Fibroblast of upper back skin (primary cell): ENCODE measurements at regions not wholly inside any gene's neighbourhood (a gene's known extent, or its start where the extent isn't known, plus 50 kb on each side); places are given as distances from the start of the nearest gene placed in this dataset.
A peak's percentile ranks its signal among the peaks of the same experiment; 100 is the strongest.
"Not testable (repeated sequence)": the region's sequence is repeated elsewhere in the genome, so short reads cannot be mapped to it uniquely, and the experiment has no call there.

Source experiments
- DNase-seq: peaks from one replicate; pipeline ENCODE4 v3.0.0-alpha.2; 2013

DNA sequence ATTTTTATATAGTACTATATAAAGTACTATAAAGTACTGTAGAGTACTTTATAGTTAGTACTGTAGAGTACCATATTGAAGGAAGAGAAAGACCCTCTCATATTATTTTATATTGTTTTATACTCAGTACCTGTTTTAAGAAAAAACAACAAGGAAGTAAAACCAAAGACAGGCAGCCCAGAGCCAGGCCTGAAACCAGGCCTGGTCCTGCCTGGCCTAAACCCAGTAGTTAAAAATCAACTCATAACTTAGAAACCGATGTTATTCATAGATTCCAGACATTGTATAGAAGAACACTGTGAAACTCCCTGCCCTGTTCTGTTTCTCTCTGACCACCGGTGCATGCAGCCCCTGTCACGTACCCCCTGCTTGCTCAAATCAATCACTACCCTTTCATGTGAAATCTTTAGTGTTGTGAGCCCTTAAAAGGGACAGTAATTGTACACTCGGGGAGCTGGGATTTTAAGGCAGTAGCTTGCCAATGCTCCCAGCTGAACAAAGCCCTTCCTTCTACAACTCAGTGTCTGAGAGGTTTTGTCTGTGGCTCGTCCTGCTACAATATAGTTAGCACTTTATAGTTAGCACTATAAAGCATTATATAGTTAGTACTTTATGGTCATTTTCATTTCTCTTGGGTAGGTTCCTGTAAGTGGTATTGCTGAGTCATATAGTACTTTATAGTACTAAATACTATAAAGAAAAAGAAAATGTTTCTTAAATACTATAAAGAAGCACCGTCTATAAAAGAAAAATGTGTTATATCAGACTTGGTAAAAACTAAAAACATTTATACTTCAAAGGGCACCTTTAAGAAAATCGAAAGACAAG, 940.6 kb upstream of the ACO1 start:
- not testable (repeated sequence) for DNase-seq

DNA sequence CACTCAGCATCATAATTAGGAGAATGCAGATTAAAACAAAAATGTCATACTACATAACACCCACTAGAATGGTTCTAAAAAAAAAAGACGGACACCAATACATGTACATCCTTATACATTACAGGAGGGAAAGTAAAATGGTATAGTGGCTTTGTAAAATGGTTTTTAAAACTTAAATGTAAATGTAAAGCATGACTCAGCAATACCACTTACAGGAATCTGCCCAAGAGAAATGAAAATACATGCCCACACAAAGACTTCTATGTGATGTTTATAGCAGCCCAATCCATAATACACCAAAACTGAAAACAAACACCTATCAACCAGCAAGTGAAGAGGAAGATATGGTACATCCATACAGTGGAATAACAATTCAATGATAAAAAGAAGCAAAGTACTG, 939.1 kb upstream of the ACO1 start:
- no peak for DNase-seq

DNA sequence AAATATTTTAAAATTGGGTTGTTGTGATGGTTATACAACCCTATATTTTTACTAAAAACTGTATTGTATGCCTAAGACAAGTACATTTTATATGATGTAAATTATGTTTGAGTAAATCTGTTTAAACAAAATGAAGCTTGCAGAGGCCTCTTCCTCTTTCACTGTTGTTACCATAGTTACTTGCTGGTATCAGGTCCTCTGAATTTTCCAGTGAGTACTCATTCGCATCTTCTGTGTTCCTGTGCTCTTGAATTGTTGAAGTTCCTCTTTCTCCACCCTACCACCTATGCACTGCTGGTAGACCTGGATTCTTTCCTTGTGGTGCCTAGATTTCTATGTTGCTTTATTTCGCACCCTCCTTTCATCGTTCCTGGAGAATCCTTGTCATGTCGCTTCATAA, 938.5 kb upstream of the ACO1 start:
- DNase-seq = no peak

DNA sequence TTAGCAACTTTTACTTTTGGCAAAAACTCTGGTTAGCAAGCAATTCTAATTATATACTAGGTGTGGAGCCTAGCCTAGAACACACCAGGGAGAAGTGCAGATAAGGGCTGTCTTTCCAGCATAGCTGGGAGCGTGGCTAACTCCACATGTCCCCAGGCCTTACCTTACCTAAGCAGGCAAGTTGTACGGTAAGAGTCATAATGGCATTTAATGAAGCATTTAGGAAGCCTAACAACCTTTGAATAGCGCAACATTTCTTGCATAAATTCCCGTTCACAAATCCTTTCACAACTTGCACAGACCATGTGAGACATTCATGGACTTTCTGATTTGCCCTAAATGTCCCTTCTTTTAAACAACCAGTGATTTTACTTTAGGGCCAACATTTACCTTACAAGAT, 917.4 kb upstream of the ACO1 start:
- no peak for DNase-seq

DNA sequence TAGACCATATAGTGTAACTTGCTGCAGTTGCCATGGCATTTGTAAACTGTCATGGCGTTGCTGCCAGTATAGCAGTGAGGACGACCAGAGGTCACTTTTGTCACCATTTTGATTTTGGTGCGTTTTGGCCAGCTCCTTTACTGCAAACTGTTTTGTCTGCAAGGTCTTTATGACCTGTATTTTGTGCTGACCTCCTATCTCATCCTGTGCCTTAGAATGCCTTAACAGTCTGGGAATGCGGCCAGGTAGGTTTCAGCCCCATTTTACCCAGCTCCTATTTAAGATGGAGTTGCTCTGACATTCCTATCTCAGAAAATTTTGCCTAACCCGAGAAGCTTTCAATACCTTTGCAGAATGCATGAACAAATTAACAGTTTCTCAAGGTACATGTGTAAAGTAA, 914.4 kb upstream of the ACO1 start:
- DNase-seq = no peak

DNA sequence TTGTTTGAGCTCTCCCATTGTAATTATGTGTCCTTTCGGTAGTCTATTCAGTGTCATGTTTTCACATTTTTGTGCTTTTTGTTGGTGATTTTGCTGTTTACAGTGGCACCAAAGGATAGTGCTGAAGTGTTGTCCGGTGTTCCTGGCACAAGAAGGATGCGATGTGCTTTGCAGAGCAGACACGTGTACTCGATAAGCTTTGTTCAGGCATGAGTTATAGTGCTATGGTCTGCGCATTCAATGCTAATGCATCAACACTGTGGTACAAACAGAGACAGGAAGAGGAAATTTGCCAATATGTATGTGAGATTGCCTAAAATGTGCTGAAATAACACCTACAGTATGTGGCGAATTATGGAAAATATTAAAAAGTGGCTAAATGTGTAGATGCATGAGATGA, 913.4 kb upstream of the ACO1 start:
- no peak for DNase-seq

DNA sequence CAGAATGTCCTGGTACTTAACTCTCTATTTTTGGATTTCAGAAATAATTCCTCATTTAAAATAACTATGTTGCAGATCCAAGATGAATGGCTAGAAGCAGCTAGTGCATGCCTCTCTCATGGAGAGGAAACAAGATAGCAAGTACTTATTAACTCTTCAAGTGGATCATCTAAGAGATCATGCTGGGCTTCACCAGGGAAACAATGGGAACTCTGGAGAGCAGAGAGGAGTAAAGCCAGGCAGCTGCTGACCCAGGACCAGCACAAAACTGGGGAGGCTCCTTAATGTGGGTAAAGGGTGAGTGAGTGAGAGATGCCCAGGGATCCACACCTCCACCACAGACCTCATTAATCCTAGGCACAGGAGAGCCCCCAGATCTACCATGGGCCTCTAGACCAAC, 897.8 kb upstream of the ACO1 start:
- DNase-seq = no peak

DNA sequence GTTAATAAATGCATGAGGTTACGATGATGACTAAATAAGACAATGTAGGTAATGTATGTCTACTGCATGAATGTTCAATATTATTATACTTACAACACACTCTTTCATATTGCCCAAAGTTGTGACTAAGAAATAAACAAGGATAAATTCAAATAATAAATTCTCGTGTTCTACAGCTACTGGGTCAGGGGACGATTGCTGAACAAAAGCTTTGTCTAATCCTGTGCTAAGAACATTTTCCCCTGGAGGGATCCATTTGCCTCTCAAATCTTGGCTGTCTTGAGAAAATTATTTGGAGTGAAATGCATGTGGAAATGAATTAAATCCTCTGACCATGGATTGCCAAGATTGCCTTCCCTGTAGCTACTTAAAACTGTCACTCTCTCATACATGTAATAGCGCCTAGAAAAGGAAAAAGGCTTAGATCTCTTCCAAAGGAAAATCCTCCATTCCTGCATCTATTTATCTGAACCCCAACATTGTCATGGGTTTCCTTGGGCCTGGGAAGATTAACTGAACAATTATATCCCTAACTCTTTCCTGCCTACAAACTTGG, 893.8 kb upstream of the ACO1 start:
- no peak for DNase-seq

DNA sequence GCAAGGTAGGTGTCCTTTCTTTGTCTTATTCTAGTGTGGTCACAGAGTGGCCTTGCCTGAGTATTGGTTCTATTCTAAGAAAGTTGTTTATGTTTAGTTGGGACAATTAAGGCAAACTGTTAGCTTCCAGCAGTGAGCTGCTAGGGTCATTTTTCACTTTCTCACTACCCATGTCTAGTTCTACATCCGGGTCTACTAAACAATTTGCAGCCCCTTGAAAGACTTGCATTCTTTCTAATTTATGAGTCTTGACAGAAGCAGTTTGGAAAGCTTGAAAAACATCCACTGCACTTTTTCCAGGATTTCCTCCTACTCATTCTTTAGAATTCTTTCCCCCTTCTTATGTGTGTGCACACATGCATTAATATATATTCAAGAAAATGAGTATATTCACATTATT, 892.2 kb upstream of the ACO1 start:
- no peak for DNase-seq

DNA sequence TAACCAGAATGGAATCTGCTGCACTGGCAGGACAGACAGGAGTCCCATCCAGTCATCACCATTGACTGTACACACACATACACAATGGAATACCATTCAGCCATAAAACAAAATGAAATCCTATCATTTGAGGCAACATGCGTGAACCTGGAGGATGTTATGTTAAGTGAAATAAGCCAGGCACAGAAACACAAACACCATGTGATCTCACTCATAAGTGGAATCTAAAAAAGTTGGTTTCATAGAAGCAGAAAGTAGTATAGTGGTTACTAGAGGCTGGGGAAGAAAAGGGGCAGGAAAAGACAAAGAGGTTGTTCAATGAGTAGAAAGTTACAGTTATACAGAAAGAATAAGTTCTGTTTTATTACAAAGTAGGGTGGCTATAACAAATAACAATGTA, 884.0 kb upstream of the ACO1 start:
- no peak for DNase-seq

DNA sequence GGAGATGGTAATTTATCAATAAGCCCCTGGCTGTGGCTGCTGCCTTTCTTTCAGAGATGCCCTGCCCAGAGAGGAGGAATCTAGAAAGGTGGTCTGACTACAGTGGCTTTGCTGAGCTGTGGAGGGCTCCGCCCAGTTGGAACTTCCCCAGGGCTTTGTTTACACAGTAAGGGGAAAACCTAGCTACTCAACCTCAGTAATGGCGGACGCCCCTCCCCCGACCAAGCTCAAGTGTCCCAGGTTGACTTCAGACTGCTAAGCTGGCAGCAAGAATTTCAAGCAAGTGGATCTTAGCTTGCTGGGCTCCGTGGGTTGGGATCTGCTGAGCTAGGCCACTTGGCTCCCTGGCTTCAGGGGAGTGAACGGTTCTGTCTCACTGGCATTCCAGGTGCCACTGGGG, 865.4 kb upstream of the ACO1 start:
- no peak for DNase-seq

DNA sequence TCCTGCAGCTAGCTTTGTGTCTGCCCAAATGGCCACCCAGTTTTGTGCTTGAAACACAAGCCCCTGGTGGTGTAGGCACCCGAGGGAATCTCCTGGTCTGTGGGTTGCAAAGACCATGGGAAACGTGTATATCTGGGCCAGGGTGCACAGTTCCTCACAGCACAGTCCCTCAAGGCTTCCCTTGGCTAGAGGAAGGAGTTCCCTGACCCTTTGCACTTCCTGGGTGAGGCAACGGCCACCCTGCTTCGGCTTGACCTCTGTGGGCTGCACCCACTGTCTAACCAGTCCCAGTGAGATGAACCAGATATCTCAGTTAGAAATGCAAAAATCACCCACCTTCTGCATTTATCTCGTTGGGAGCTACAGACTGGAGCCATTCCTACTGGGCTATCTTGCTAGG, 865.0 kb upstream of the ACO1 start:
- DNase-seq = no peak

DNA sequence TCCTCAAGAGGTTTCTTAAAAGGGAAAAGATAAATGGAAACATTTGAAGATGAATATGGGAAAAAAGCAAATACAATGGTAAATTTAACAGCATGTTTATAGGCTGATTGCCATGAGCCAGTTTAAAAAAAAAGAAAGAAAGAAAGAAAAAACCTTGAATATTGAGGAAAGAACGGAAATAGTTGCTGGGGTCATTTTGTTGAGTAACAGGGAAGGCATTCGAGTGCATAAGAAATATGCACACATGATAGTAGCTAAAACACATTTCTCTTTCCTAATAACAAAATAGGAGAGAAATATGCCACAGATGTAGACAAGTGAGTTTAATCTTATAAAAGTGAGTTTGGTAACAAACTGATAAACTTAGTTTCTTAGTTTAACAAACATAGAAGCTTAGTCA, 864.6 kb upstream of the ACO1 start:
- DNase-seq = peak; percentile 8

DNA sequence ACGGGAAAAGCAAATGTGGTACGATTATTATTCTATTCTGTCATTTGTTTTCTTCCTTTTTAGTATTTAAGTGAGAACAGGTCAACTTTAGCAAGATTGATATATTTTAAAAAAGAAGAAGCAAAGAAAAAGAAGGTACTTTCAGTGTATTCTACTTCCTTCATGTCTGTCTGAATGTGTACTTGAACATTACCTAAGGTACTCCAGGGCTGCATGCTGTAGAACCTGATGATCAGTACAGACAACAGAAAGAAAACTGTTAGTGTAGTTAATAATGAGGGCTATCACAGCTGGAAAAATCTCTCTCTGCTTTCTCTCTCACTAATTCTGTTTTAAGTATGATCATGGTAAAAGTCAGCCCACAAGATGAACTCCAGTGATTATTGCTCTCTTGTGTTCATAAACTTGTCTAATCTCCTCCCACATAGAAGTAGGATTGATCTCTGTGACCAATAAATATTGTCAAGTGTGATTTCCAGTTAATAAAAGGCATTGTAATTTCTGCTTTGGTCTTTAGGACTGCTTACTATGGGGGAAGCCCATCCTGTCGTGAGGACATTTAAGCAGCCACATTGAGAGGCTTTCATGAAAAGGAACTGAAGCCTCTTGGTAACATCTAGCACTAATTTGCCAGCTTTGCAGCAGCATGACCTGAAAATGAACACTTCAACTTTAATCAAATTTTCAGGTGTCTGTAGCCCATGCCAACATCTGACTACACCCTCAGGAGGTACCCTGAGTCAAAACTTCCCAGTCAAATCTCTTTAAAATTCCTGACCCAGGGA, 864.0 kb upstream of the ACO1 start:
- DNase-seq = no peak

DNA sequence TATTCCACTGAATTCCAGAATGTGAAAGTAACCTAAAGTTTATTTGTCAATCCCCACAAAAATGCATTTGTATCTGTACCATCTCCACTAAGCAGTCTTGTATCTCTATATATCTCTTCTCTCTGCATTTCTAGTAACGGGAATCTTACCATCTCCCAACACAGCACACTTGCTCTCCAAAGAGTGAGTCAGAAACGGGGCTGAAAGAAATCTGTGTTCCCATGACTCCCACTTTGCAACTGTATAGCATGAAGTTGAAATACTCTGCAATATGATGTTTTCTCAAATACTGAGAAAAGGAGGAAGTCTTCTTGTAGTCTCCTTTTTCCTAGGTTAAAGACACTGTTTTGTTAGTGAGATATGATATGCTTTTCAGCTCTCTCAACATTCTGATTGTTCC, 848.8 kb upstream of the ACO1 start:
- no peak for DNase-seq

DNA sequence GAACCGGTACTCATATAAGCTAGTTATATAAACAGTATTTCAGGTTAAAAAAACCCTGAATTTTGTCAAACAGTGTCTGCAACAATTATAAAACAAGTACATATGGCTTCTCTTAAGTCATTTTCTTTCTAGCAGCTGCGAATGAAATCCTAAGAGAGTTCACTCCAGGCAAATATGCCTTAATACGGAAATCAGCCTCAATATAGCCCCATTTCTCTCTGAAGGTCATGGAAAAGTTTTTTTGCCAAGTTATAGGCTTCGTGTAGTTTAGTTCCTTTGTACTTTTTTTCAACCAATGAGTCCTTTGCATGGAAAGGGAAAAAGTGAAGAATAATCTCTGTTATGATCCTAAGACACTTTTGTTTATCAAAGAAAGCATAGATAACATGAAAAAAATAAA, 848.0 kb upstream of the ACO1 start:
- no peak for DNase-seq

DNA sequence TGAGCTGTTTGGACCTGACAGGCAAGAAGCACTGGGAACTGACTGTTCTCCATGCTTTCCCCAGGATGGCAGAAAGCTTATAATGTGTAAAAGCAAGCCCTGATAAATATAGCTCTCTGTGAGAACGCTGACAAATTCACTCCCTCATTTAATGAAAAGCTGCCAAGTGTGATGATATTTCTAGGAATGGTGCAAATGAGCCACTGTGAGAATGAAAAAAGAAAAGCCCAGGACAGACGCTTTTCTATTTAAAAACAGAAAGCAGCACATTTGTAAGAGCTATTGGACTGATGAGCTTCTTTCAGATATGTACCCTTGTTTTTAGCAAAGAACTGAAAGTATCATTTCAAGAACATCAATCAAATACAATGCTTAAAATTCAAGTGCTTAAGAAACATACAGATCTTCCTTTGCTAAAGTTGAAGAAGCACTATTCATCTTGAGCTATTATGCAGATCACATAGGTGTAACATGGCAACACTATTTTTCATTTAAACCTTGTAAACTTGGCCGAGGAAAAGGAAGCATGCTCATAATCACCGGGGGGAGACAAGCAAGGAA, 842.6 kb upstream of the ACO1 start:
- DNase-seq = no peak

DNA sequence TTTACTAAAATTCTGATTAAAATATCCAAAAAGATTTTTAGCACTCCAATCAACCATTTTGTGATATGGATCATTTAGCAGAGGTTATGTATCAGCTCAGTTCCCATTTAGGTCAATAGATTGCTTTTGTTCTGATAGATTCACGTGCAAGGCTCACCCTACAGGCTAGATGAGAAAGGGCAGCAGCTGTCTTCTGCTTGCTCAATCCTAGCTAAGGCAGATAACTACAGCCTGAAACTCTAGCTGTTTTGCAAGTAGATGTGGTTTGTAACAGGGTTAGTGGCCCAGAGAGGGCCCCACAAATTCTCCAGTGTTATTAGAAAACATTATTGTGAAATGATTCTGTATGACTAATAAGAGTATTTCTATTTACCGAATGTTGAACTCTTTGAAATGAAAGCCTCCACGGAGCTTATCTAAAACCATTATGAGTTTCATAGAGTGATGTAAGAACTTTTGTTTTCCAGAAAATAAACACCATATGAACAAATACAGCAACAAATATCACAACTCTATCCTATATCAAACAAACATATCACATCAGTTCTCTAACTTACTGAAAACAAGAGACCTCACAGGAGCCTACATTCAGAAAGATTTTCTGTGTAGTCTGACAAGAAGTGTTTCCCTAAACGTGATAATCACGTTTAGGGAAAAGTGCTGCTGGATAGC, 841.9 kb upstream of the ACO1 start:
- peak; percentile 11 for DNase-seq

DNA sequence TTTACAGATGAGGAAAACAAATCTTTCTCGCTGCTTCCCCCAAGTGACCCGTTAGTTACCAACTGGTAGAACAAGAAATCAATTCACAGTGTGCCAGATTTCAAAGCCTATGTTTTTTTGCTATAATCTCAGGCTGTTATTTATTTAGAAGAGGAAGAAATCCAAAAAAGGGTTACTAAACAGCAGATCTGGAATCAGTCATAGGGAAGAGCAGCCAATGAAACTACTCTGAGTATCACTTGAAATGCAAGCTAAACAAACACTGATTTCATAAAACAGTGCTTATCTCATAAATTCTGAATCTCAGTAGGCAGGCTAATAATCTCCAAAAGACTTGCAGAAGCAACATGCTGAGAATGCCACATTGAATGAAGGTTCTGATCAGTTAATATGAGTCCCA, 829.5 kb upstream of the ACO1 start:
- no peak for DNase-seq

DNA sequence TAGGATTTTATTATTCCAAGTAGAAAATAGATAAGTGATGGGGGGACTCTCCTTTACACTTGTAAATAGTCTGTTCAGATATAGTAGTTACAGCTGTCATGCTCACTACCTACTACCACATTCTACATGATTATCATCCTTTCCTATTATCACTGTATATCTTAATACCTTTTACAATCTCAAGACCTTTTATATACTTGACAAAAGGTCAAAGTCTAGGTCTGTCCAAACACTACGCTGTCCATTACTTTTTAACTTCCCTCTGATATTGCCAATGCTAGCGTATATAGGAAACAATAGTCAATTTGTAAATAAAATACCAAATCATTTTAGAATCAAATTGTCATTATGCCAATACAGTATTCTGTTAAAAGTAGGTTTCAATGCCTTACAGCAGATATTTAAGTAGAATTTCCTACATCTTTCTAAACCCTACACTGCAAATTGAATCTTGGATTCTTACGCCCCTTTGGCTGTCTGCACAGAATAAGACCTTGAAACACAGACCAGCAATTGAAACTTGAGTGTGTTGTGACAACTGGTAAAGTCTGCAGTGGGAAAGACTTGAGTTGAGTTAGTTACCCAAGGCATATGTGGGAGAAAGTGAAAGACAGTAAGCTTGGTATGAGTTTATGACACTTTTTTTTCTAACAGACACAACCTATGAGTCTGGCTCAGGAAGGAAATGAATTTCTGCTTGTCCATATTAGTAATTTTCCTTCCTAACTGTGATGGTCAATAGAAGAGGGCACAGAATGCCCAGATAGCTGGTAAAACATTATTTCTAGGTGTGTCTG, 827.6 kb upstream of the ACO1 start:
- DNase-seq = no peak

DNA sequence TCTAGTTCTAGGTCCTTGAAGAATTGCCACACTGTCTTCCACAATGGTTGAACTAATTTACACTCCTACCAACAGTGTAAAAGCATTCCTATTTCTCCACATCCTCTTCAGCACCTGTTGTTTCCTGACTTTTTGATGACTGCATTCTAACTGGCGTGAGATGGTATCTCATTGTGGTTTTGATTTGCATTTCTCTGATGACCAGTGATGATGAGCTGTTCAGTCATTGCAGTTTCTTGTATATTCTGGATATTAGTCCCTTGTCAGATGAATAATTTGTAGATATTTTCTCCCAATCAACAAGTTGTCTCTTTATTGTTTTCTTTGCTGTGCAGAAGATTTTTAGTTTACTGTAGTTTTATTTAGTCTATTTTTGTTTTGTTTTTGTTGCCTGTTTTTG, 812.3 kb upstream of the ACO1 start:
- not testable (repeated sequence) for DNase-seq

DNA sequence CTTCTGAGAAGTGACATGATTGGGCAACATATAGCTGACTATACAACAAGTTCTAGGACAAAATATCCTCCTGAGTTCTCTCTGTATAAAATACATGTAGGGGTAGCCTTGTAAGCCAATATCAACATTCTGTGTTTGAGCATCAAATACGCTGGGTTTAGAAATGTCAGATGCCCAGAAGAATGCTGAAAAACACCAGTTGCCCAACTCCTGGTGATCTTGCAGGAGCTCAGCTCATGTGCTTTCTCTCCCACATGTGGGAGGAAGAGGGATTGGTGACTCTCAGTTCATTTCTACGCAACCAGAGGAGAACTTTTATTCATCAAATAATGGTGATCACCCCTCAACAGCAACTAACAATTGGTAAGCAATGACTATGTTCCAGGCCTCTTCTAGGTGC, 810.9 kb upstream of the ACO1 start:
- no peak for DNase-seq
